ENCODE measurements at regions not wholly inside any gene's neighbourhood (a gene's known extent, or its start where the extent isn't known, plus 50 kb on each side); places are given as distances from the start of the nearest gene placed in this dataset.

- TF ChIP-seq REST (IDR thresholded peaks at IDR 0.05; ENCODE audit: unreplicated experiment) (no peak), STAT1 (IDR thresholded peaks at IDR 0.05; ENCODE audit: unreplicated experiment) (no peak), EZH2phosphoT487 (IDR thresholded peaks at IDR 0.05; ENCODE audit: unreplicated experiment) (no peak), JUNB (IDR thresholded peaks at IDR 0.05; ENCODE audit: unreplicated experiment) (no peak), CTCF (conservative IDR thresholded peaks at IDR 0.05; ENCODE audit: low read depth in 2 of 2) (no peak), ZNF114 (CRISPR knock-in tag; IDR thresholded peaks at IDR 0.05) (no peak), POLR2AphosphoS5 (IDR thresholded peaks at IDR 0.05; ENCODE audit: low read depth) (no peak), CREB1 (CRISPR knock-in tag; IDR thresholded peaks at IDR 0.05; ENCODE audit: low read depth) (no peak), EZH2 (IDR thresholded peaks at IDR 0.05; ENCODE audit: low read depth, unreplicated experiment) (no peak), ETS1 (IDR thresholded peaks at IDR 0.05) (no peak)
Observed at GRCh38 chr2:133991606-133992168, 262.2 kb upstream of the MGAT5 start (continued).

GRCh38 chr2:133992454-133992853, 261.4 kb upstream of the MGAT5 start:
- H3K4me1 Mint-ChIP-seq: no peaks in the 10 kb centered on the region
- H3K27me3 ChIP-seq (ENCODE audit: insufficient read depth): no peaks in the 10 kb centered on the region
- TF ChIP-seq ZNF462 (CRISPR knock-in tag; IDR thresholded peaks at IDR 0.05) (no peak), CREB1 (CRISPR knock-in tag; IDR thresholded peaks at IDR 0.05; ENCODE audit: low read depth) (no peak)

More at GRCh38 chr2:133992454-133992853, 261.4 kb upstream of the MGAT5 start:
- no peaks in the 10 kb centered on the region for H3F3A ChIP-seq (replicated peaks; ENCODE audit: low read depth)
- ATAC-seq (no peak), DNase-seq (ENCODE audit: low spot score) (no peak)
- no peak overlapping the region for H2AFZ ChIP-seq
- no peaks in the 10 kb centered on the region; the same call in 1 of the 2 replicates for H3K36me3 ChIP-seq (ENCODE audit: insufficient read depth)
- Mint-ChIP-seq H3K4me3 (no peak overlapping the region), H3K9me3 (no peaks in the 10 kb centered on the region), H3K27ac (no peak overlapping the region), H3K27me3 (ENCODE audit: insufficient read depth, low read depth, poor library complexity) (peaks cover 2% of the 10 kb centered on the region), H3K36me3 (ENCODE audit: low read depth) (no peaks in the 10 kb centered on the region)
- no peak overlapping the region for H3K4me3 ChIP-seq
- no peak overlapping the region for H3K27ac ChIP-seq (ENCODE audit: low read depth)
- H3K4me2 ChIP-seq: no peak overlapping the region
- H3K79me2 ChIP-seq (replicated peaks; ENCODE audit: insufficient read depth): no peaks in the 10 kb centered on the region
- H3K4me1 ChIP-seq (ENCODE audit: insufficient read depth): no peaks in the 10 kb centered on the region
- H3K9me2 ChIP-seq (ENCODE audit: insufficient read depth): no peaks in the 10 kb centered on the region; the same call in 1 of the 2 replicates
- H4K20me1 ChIP-seq (replicated peaks; ENCODE audit: insufficient read depth): no peaks in the 10 kb centered on the region

Data from GM23338 (cell line).